NT2/D1 (cell line): ENCODE measurements at regions not wholly inside any gene's neighbourhood (a gene's known extent, or its start where the extent isn't known, plus 50 kb on each side); places are given as distances from the start of the nearest gene placed in this dataset.

Experiments used
- SUZ12 ChIP-seq: IDR thresholded peaks from 2 replicates; pipeline ENCODE4 v1.6.1; 2011; ENCODE audit not compliant: insufficient read length, insufficient read depth; ENCODE audit errors: extremely low read depth
- YY1 ChIP-seq: IDR thresholded peaks from 2 replicates; pipeline ENCODE4 v1.6.1; 2011; ENCODE audit not compliant: insufficient read length, insufficient read depth
- ZNF274 ChIP-seq: IDR thresholded peaks from 2 replicates; pipeline ENCODE4 v1.6.1; 2011; ENCODE audit warnings: mild to moderate bottlenecking, low read depth, low read length

DNA sequence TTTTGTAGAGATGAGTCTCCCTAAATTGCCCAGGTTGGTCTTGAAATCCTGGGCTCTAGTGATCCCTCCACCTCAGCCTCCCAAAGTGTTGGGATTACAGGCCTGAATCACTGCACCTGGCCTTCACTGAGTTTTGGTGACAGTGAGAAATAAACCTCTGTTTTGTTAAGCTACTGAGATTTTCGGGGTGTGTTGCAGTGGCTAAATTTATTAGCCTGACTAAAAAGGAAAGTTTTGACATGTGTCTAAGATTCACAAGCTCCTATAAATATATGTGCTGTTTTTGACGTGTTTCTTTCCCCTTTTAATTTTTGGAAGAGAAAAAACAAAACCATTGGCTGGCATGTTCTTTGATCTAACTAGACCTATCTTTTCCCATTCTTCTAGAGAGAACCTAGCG is 190.5 kb upstream of the MC4R start:
- TF ChIP-seq SUZ12 (no peak), YY1 (no peak), ZNF274 (no peak)
